ENCODE measurements at regions not wholly inside any gene's neighbourhood (a gene's known extent, or its start where the extent isn't known, plus 50 kb on each side); places are given as distances from the start of the nearest gene placed in this dataset.

- TF ChIP-seq CTCF (IDR thresholded peaks at IDR 0.05): no peak
- Histone ChIP-seq H3K4me3 (no peak overlapping the region), H3K4me1 (no peaks in the 10 kb centered on the region), H3K27ac (no peak overlapping the region), H3K9me3 (no peaks in the 10 kb centered on the region), H3K27me3 (no peaks in the 10 kb centered on the region), H3K36me3 (no peaks in the 10 kb centered on the region)
- DNase-seq (ENCODE audit: low spot score): no peak
Measured at GRCh38 chr5:107169867-107170266, 500.9 kb downstream of the EFNA5 start.

DNA sequence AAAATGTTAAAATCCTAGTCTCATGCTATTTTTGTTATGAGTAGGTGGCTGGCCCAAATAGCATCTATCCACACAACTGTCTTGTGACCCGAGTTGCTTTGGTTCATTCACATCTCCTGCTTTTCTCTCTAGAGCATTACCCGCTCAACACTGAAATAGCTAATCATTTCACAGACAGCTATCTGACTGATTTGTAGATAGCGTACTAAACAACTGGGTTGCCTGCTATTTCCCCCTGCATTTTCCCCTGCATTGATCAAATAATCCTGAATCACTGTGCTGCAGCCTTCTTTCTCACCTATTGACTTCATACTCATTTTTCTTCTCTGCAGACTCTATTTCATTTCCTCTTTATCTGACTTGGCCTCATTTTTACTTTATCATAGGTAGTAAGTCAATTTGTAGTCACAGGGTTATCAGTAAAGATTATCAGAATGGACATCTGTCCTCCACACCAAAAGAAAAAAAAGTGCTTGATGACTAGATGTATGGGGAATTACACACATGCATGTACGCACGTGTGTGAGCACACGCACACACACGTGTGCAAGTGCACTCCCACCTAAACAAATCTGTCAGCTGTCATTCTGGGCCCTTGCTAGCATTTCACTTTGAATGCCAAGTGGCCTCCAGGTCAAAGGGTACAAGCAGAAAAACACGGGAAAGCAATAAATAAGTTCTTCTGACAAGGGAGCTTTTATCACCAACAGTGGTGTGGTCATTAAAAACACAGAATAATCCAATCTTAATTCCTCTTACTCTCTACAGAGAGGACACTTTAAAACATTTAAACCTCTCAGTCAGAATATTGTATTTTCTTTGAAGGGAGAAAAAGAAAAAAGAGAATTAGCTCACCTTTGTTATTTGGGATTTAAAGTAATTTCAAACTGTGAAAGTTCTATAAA is 501.6 kb downstream of the EFNA5 start:
- Histone ChIP-seq H3K4me3 (no peak overlapping the region), H3K9me3 (no peaks in the 10 kb centered on the region), H3K27me3 (no peaks in the 10 kb centered on the region), H3K4me1 (no peaks in the 10 kb centered on the region), H3K27ac (no peak overlapping the region), H3K36me3 (no peaks in the 10 kb centered on the region)
- TF ChIP-seq CTCF (IDR thresholded peaks at IDR 0.05): no peak
- DNase-seq (ENCODE audit: low spot score): no peak

- Histone ChIP-seq H3K36me3 (no peaks in the 10 kb centered on the region), H3K27ac (no peak overlapping the region), H3K4me1 (no peaks in the 10 kb centered on the region), H3K9me3 (no peaks in the 10 kb centered on the region), H3K4me3 (no peak overlapping the region), H3K27me3 (no peaks in the 10 kb centered on the region)
- DNase-seq (ENCODE audit: low spot score): no peak
- no peak for TF ChIP-seq CTCF (IDR thresholded peaks at IDR 0.05)
Measured at GRCh38 chr5:107168086-107168485, 502.7 kb downstream of the EFNA5 start.

- Histone ChIP-seq H3K27ac (no peak overlapping the region), H3K4me1 (no peaks in the 10 kb centered on the region), H3K4me3 (no peak overlapping the region), H3K27me3 (no peaks in the 10 kb centered on the region), H3K9me3 (no peaks in the 10 kb centered on the region), H3K36me3 (no peaks in the 10 kb centered on the region)
- no peak for DNase-seq (ENCODE audit: low spot score)
- no peak for TF ChIP-seq CTCF (IDR thresholded peaks at IDR 0.05)
Measured at GRCh38 chr5:107165296-107165695, 505.4 kb downstream of the EFNA5 start.

DNA sequence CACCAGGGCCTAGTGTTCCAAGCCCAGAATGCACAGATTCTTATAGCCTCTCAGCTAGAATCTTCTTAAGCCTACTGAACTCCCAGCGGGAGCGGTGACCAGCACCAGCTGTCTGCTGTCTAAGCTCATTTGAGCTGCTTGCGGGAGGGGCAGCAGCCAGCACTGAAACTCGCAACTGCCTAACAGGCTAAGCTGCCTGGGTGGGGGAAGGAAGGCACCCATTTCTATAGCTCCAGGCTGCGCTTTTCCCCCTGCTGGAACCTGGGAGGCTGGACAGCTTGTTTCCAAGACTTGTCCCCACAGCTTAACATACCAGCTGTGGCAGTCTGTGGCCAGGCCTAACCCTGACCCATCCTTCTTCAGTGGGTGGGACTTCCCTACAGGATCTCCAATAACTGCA is 512.9 kb downstream of the EFNA5 start:
- Histone ChIP-seq H3K36me3 (no peaks in the 10 kb centered on the region), H3K4me3 (no peak overlapping the region), H3K9me3 (no peaks in the 10 kb centered on the region), H3K4me1 (no peaks in the 10 kb centered on the region), H3K27me3 (no peaks in the 10 kb centered on the region), H3K27ac (no peak overlapping the region)
- DNase-seq (ENCODE audit: low spot score): no peak
- no peak for TF ChIP-seq CTCF (IDR thresholded peaks at IDR 0.05)

DNA sequence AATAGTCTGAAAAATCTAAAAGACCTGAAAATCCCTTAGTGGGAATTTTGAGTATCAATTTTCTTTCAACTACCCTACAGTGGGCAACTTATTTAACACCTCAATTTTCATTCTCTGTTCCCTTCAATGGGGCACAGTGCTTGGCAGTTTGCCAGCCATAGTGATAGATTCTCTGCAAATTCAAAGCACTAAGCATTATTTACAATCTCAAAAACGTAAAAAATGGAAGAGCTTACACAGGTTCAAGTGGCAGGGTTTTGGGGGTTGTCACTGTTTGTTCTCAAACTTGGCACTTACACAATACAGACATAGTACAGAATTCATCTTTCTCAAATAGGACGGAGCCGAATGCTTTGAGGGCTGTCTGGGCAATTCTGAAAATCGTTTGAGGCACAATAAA is 515.0 kb downstream of the EFNA5 start:
- Histone ChIP-seq H3K4me1 (no peaks in the 10 kb centered on the region), H3K27me3 (no peaks in the 10 kb centered on the region), H3K27ac (no peak overlapping the region), H3K9me3 (no peaks in the 10 kb centered on the region), H3K4me3 (no peak overlapping the region), H3K36me3 (no peaks in the 10 kb centered on the region)
- no peak for DNase-seq (ENCODE audit: low spot score)
- TF ChIP-seq CTCF (IDR thresholded peaks at IDR 0.05): no peak
